HL-60 (cell line): ENCODE measurements at regions not wholly inside any gene's neighbourhood (a gene's known extent, or its start where the extent isn't known, plus 50 kb on each side); places are given as distances from the start of the nearest gene placed in this dataset.

ENCODE experiments used
- DNase-seq, 2 experiments: peaks; one replicate each; pipeline ENCODE4 v3.0.0-alpha.2; 2010 to 2020; ENCODE audit warnings: low read depth in 1 of 2, low spot score in 1 of 2
- H3K27ac ChIP-seq: fragments of 250-450 bp; sonication (Bioruptor Pico); replicated peaks from 2 replicates; pipeline ENCODE4 v1.5.1; 2020; ENCODE audit warnings: mild to moderate bottlenecking, moderate library complexity
- H3K27me3 ChIP-seq: fragments of 250-450 bp; sonication (Bioruptor Pico); 2 replicates; pipeline ENCODE4 v1.5.1; 2021; ENCODE audit warnings: mild to moderate bottlenecking, moderate library complexity; ENCODE audit not compliant: insufficient read depth, poor library complexity, severe bottlenecking
- H3K4me3 ChIP-seq: replicated peaks from 2 replicates; pipeline ENCODE4 v1.5.1; 2011; ENCODE audit warnings: mild to moderate bottlenecking, control low read depth, low read length; ENCODE audit not compliant: insufficient read depth
- GABPA ChIP-seq: IDR thresholded peaks from 2 replicates; pipeline ENCODE4 v1.6.1; 2012; ENCODE audit warnings: low read depth
- POLR2AphosphoS5 ChIP-seq: IDR thresholded peaks from 2 replicates; pipeline ENCODE4 v1.6.1; 2012; ENCODE audit warnings: low read depth
- SPI1 ChIP-seq: IDR thresholded peaks from 2 replicates; pipeline ENCODE4 v1.6.1; 2012; ENCODE audit warnings: low read depth, mild to moderate bottlenecking, borderline replicate concordance
- TF ChIP-seq, protein P1 (sequence below): IDR thresholded peaks from one replicate; pipeline ENCODE4 v1.5.1; 2011; ENCODE audit warnings: low read length, control low read depth, inconsistent platforms; ENCODE audit not compliant: insufficient read depth
- TF ChIP-seq, protein P2 (sequence below): IDR thresholded peaks from 2 replicates; pipeline ENCODE4 v1.6.1; 2012; ENCODE audit warnings: low read depth; ENCODE audit not compliant: insufficient replicate concordance

DNA sequence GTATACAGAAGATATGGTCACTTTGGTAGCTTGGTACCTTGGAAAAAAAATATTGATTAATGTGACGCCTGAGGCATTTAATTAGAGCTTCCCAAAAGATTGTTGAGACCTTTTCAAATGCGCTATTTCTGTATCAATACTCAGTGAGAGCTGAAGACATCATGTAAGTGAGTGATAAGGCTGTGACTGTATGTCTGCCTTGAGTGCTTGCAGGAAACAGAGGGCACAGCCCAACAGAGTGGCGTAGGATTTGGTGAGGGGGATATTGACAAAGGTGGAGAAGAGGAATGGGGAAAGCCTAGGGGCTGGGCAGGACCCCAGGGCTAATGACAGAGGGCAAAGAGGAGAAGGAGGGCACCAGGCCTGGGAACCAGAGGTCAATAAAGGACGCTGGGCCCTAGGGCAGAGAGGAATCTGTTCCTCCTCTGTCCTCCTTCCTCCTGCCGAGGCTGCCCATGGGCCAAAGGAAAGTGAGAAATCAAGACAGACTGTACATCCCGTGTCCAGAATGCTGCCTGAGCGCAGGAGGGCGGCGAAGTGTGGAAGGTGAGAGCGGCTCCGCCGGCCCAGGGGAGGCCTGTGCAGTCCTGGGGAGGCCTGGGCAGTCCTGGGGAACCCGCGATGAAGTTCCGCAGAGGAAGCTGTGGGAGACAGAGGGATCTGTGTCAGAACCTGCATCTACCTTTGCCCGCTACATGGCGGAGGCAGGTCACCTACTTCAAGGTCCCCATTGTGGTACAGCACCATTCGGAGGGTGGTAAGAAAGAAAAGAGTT, 228.6 kb upstream of the PIEZO2 start:
- no peak overlapping the region for H3K27ac ChIP-seq
- TF ChIP-seq POLR2AphosphoS5, result no peak
- TF ChIP-seq, protein P1, sequence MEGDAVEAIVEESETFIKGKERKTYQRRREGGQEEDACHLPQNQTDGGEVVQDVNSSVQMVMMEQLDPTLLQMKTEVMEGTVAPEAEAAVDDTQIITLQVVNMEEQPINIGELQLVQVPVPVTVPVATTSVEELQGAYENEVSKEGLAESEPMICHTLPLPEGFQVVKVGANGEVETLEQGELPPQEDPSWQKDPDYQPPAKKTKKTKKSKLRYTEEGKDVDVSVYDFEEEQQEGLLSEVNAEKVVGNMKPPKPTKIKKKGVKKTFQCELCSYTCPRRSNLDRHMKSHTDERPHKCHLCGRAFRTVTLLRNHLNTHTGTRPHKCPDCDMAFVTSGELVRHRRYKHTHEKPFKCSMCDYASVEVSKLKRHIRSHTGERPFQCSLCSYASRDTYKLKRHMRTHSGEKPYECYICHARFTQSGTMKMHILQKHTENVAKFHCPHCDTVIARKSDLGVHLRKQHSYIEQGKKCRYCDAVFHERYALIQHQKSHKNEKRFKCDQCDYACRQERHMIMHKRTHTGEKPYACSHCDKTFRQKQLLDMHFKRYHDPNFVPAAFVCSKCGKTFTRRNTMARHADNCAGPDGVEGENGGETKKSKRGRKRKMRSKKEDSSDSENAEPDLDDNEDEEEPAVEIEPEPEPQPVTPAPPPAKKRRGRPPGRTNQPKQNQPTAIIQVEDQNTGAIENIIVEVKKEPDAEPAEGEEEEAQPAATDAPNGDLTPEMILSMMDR, result no peak
- TF ChIP-seq SPI1, result no peak
- TF ChIP-seq, protein P2, sequence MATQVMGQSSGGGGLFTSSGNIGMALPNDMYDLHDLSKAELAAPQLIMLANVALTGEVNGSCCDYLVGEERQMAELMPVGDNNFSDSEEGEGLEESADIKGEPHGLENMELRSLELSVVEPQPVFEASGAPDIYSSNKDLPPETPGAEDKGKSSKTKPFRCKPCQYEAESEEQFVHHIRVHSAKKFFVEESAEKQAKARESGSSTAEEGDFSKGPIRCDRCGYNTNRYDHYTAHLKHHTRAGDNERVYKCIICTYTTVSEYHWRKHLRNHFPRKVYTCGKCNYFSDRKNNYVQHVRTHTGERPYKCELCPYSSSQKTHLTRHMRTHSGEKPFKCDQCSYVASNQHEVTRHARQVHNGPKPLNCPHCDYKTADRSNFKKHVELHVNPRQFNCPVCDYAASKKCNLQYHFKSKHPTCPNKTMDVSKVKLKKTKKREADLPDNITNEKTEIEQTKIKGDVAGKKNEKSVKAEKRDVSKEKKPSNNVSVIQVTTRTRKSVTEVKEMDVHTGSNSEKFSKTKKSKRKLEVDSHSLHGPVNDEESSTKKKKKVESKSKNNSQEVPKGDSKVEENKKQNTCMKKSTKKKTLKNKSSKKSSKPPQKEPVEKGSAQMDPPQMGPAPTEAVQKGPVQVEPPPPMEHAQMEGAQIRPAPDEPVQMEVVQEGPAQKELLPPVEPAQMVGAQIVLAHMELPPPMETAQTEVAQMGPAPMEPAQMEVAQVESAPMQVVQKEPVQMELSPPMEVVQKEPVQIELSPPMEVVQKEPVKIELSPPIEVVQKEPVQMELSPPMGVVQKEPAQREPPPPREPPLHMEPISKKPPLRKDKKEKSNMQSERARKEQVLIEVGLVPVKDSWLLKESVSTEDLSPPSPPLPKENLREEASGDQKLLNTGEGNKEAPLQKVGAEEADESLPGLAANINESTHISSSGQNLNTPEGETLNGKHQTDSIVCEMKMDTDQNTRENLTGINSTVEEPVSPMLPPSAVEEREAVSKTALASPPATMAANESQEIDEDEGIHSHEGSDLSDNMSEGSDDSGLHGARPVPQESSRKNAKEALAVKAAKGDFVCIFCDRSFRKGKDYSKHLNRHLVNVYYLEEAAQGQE, result no peak
- TF ChIP-seq GABPA, result no peak
- no peak for DNase-seq
- H3K27me3 ChIP-seq, result peaks cover 3% of the 10 kb centered on the region
- no peak overlapping the region for H3K4me3 ChIP-seq

DNA sequence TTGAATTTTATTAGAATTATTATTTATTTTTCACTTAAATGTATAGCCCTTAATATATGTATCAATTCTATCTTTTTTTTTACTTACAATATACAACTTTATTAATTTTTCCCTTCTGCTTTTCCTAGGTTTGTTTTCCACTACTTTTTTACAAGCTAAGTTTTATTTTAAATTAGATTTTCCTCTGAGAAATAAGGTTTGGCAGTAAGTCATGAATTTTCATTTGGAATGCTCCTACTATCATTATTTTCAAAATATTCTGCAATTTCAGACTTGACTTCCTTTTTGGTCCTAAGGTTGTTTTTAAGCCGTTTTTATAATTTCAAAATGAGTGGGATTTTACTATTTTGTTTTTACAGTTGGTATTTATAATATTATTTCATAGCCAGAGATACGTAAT, 222.8 kb upstream of the PIEZO2 start:
- TF ChIP-seq GABPA (no peak), POLR2AphosphoS5 (no peak), SPI1 (no peak)
- TF ChIP-seq, protein P1, result no peak
- TF ChIP-seq, protein P2, result no peak

DNA sequence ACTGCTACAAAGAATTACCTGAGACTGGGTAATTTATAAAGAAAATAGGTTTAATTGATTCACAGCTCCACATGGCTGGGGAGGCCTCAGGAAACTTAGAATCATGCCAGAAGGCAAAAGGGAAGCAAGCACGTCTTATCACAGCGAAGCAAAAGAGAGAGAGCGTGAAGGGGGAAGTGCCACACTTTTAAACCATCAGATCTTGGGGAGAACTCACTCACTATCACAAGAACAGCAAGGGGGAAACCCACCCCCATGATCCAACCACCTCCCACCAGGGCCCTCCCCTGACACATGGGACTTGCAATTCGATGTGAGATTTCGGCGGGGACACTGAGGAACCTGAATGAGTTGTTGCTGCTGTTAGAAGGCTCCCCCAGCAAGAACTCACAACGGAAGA, 220.2 kb upstream of the PIEZO2 start:
- Histone ChIP-seq H3K27ac (no peak overlapping the region), H3K27me3 (no peaks in the 10 kb centered on the region), H3K4me3 (no peak overlapping the region)
- TF ChIP-seq, protein P1, result no peak
- peak; percentile 48 for TF ChIP-seq SPI1
- peak in 1 of 2 experiments; percentile 33 for DNase-seq

More for the DNA sequence above, 222.8 kb upstream of the PIEZO2 start:
- no peak overlapping the region for H3K27ac ChIP-seq
- peaks cover 3% of the 10 kb centered on the region for H3K27me3 ChIP-seq
- no peak for DNase-seq
- no peak overlapping the region for H3K4me3 ChIP-seq
